ENCODE measurements at regions not wholly inside any gene's neighbourhood (a gene's known extent, or its start where the extent isn't known, plus 50 kb on each side); places are given as distances from the start of the nearest gene placed in this dataset.

GRCh38 chr1:95396557-95396956 is 162.5 kb downstream of the RWDD3 start:
- TF ChIP-seq CTCF (tag by site-specific recombination; IDR thresholded peaks at IDR 0.05) (no peak), ZNF514 (tag by site-specific recombination; IDR thresholded peaks at IDR 0.05) (no peak)

All from HEK293 (cell line).